HG03432 (cell line): ENCODE measurements at regions not wholly inside any gene's neighbourhood (a gene's known extent, or its start where the extent isn't known, plus 50 kb on each side); places are given as distances from the start of the nearest gene placed in this dataset.

Experiments
- ATAC-seq: cut with Tn5 transposase; IDR thresholded peaks from one replicate; pipeline ENCODE4 v1.9.1; 2021; ENCODE audit warnings: mild to moderate bottlenecking, moderate library complexity; ENCODE audit not compliant: unreplicated experiment

DNA sequence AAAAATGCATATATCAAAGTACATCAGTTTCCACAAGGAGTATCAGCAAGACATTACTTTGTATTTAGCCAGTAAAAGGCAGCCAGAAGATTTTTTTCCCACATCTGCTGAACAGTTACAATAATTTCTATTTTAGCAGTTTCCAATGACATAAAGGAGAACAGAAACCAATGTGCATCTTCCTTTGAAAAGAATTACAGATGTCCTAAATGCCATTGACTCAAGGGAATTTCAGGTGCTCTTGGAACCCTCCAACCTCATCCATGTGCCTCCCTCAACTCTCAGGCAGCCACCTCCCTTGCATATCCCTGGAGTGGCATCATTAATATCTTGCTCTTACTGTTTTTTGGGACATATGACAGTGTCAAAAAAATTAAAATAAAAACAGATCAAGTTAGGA is 62.2 kb upstream of the ST8SIA1 start:
- ATAC-seq: peak; percentile 35

DNA sequence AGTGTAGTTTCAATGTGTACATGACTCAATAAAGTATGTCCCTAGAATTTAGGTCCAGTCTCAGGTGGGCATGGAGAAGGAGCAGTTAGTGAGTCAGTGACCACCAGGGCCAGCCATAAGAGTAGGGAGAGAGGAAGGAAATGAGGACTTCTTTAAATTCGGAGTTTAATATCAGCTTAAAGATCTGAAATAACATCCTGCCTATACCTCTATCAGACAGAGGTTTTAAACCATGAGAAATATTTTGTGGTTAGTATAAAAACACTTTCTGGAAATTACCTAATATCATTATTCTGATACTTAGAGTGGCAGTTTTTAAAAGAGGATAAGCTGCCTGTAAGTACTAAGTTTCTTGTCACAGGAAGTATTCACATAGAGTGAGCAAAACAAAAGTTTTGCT is 61.7 kb upstream of the ST8SIA1 start:
- peak; percentile 64 for ATAC-seq

DNA sequence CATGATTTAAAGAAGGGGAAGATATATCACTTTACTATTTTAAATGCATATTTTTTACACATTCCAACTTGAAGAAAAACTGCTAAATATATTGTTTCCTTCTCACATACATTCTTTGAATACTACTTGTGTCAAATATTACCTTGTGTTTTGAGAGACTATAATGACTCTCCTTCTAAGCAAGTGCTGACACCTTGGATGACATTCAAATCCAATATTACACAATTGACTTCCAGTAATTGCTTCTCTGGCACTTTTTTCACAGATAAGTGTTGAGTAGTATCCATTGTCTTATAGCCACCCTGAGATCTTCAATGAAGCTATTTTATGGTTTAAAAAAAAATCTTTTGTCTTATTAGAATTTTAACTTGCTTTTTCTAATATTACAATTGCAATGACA is 61.2 kb upstream of the ST8SIA1 start:
- ATAC-seq: no peak
